Endothelial cell of umbilical vein (primary cell): ENCODE measurements at regions not wholly inside any gene's neighbourhood (a gene's known extent, or its start where the extent isn't known, plus 50 kb on each side); places are given as distances from the start of the nearest gene placed in this dataset.

Source experiments
- BruUV-seq: library from RNA; stranded (reverse); fragments of 400-500 nt; replicated peaks from 2 replicates; lab custom pipeline; 2021; lab: Mats Ljungman, UMichigan
- CTCF ChIA-PET: fragments of 300-600, 350-600 bp; sonication (Branson Sonifier 250); formaldehyde crosslinking; loops from one replicate; lab custom pipeline; 2021; ENCODE audit warnings: antibody characterized with exemption, inconsistent platforms; lab: Charles Lee
- POLR2A ChIA-PET: fragments of 300-600, 350-600 bp; sonication (Branson Sonifier 250); formaldehyde crosslinking; loops from one replicate; lab custom pipeline; 2021; ENCODE audit warnings: antibody characterized with exemption, inconsistent platforms; lab: Charles Lee
- DNase-seq: peaks from one replicate; pipeline ENCODE4 v3.0.0-alpha.2; 2011; ENCODE audit warnings: low read depth, low spot score
- FAIRE-seq: peaks from 2 replicates; lab custom pipeline; 2011; peaks lifted over from hg19 to GRCh38; lab: Jason Lieb, UNC
- H2AFZ ChIP-seq: 2 replicates; pipeline ENCODE4 v1.6.0; 2012; ENCODE audit warnings: low read depth, low read length, control low read depth, inconsistent platforms
- H3K27ac ChIP-seq: 2 replicates; pipeline ENCODE4 v1.5.1; 2011; ENCODE audit warnings: low read depth, mild to moderate bottlenecking, control low read depth, low read length, moderate library complexity; ENCODE audit not compliant: insufficient read depth
- H3K27me3 ChIP-seq, 2 experiments: 2 replicates each; pipeline versions ENCODE4 v1.6.0 to v1.6.1; 2011; ENCODE audit warnings: low read length in 2 of 2, mixed read lengths in 1 of 2; ENCODE audit not compliant: control insufficient read depth in 2 of 2, insufficient read depth in 2 of 2
- H3K36me3 ChIP-seq, 2 experiments: 2 replicates in 1 of 2; 3 replicates in 1 of 2; pipeline ENCODE4 v1.5.1; 2011; ENCODE audit warnings: low read length in 2 of 2, mild to moderate bottlenecking in 1 of 2, moderate library complexity in 1 of 2; ENCODE audit not compliant: control insufficient read depth in 2 of 2, insufficient read depth in 2 of 2; ENCODE audit errors: extremely low read depth in 1 of 2
- H3K4me1 ChIP-seq: 3 replicates; pipeline ENCODE4 v1.5.1; 2011; ENCODE audit warnings: mild to moderate bottlenecking, low read length; ENCODE audit not compliant: control insufficient read depth, insufficient read depth; ENCODE audit errors: extremely low read depth
- H3K4me2 ChIP-seq: 2 replicates; pipeline ENCODE4 v1.6.1; 2011; ENCODE audit warnings: low read length, control low read depth, mixed read lengths; ENCODE audit not compliant: insufficient read depth
- H3K4me3 ChIP-seq, 3 experiments: fragments of 200-600 bp in 1 of 3; sonication (generic), shearing (Covaris generic) in 1 of 3; replicated peaks in 1 of 3; 2 replicates each; pipeline ENCODE4 v1.5.1; 2011 to 2016; ENCODE audit warnings: control low read depth in 3 of 3, low read length in 3 of 3, mild to moderate bottlenecking in 2 of 3, inconsistent platforms in 1 of 3, low read depth in 1 of 3, moderate library complexity in 1 of 3; ENCODE audit not compliant: insufficient read depth in 1 of 3
- H3K79me2 ChIP-seq: 2 replicates; pipeline ENCODE4 v1.6.0; 2012; ENCODE audit warnings: low read length, inconsistent platforms; ENCODE audit not compliant: control insufficient read depth, insufficient read depth
- H3K9ac ChIP-seq: replicated peaks from 2 replicates; pipeline ENCODE3; 2011; ENCODE audit warnings: low read length, control low read depth; ENCODE audit not compliant: insufficient read depth; ENCODE audit errors: extremely low read depth
- H3K9me1 ChIP-seq: replicated peaks from 3 replicates; pipeline ENCODE4 v1.6.0; 2011; ENCODE audit warnings: mild to moderate bottlenecking, low read length; ENCODE audit not compliant: control insufficient read depth, insufficient read depth; ENCODE audit errors: extremely low read depth
- H3K9me3 ChIP-seq: replicated peaks from 2 replicates; pipeline ENCODE4 v1.5.1; 2012; ENCODE audit warnings: low read length, inconsistent platforms; ENCODE audit not compliant: control insufficient read depth, insufficient read depth
- H4K20me1 ChIP-seq: replicated peaks from 2 replicates; pipeline ENCODE3; 2011; ENCODE audit warnings: mild to moderate bottlenecking, low read length; ENCODE audit not compliant: control insufficient read depth, insufficient read depth; ENCODE audit errors: extremely low read depth
- EZH2 ChIP-seq: IDR thresholded peaks from 2 replicates; pipeline ENCODE4 v1.6.1; 2012; ENCODE audit warnings: borderline replicate concordance, low read depth, mild to moderate bottlenecking, moderate library complexity, low read length, inconsistent platforms; ENCODE audit not compliant: severe bottlenecking
- FOS ChIP-seq: IDR thresholded peaks from 2 replicates; pipeline ENCODE4 v1.6.1; 2011; ENCODE audit warnings: mild to moderate bottlenecking, low read length, moderate library complexity, borderline replicate concordance; ENCODE audit not compliant: insufficient read depth
- GATA2 ChIP-seq: IDR thresholded peaks from 2 replicates; pipeline ENCODE4 v1.7.0; 2011; ENCODE audit warnings: low read depth, mild to moderate bottlenecking, moderate library complexity, mixed read lengths, low read length; ENCODE audit not compliant: insufficient read length, insufficient read depth
- JUN ChIP-seq: IDR thresholded peaks from 2 replicates; pipeline ENCODE4 v1.6.1; 2011; ENCODE audit warnings: borderline replicate concordance, low read depth; ENCODE audit not compliant: insufficient read length, insufficient read depth
- MYC ChIP-seq: IDR thresholded peaks from one replicate; pipeline ENCODE4 v1.6.1; 2011; ENCODE audit warnings: mild to moderate bottlenecking, low read depth, low read length
- POLR2A ChIP-seq: IDR thresholded peaks from 2 replicates; pipeline ENCODE4 v1.6.1; 2012; ENCODE audit warnings: low read depth, mild to moderate bottlenecking, control low read depth, low read length
- POLR2AphosphoS5 ChIP-seq: IDR thresholded peaks from 2 replicates; pipeline ENCODE4 v1.6.1; 2012; ENCODE audit warnings: low read depth, mild to moderate bottlenecking, control low read depth, low read length, moderate library complexity; ENCODE audit not compliant: insufficient read depth
- dilution Hi-C: fragments of 300-500 bp; cut with MboI; formaldehyde crosslinking; loops from one replicate; pipeline ENCODE4 v1.15.0; 2019; ENCODE audit warnings: low sequenced_read_pairs; ENCODE audit not compliant: extremely low pct_ligation_motif_present
- intact Hi-C: fragments of 100-400 bp; cut with micrococcal nuclease; formaldehyde crosslinking; loops from one replicate; pipeline ENCODE4 v1.10.0; 2022
- TF ChIP-seq, protein P1 (sequence below), 2 donors: IDR thresholded peaks; 1 replicate in 1 of 2; 2 replicates in 1 of 2; pipeline ENCODE4 v1.5.1; 2011; ENCODE audit warnings: low read length in 2 of 2, mild to moderate bottlenecking in 2 of 2, moderate library complexity in 2 of 2, control low read depth in 1 of 2, inconsistent platforms in 1 of 2, low read depth in 1 of 2; ENCODE audit not compliant: insufficient read depth in 1 of 2; ENCODE audit errors: extremely low read depth in 1 of 2
- TF ChIP-seq, protein P2 (sequence below): IDR thresholded peaks from 2 replicates; pipeline ENCODE4 v1.6.1; 2011; ENCODE audit not compliant: insufficient read depth, insufficient read length

DNA sequence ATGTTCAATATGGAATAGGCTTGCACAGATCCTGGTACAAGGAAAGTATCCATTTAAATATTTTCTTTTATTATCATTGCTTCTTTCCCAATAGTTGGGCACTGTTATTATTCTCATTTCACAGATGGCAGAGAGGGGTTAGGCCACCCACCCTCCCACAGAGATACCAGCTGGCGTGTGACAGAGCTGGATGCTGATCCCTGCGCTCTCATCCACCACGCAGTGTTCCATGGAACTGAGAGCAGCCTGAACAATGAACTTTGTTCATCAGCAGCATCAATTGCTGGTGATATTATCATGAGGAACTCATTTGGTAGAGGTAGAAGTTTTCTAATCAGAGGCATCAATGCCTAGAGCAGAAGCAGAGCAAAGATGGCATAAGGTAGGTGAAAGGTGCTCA is 227.9 kb downstream of the ESM1 start:
- TF ChIP-seq POLR2A (no peak), GATA2 (no peak), EZH2 (no peak), POLR2AphosphoS5 (no peak), FOS (no peak), JUN (no peak), MYC (no peak)
- TF ChIP-seq, protein P1, sequence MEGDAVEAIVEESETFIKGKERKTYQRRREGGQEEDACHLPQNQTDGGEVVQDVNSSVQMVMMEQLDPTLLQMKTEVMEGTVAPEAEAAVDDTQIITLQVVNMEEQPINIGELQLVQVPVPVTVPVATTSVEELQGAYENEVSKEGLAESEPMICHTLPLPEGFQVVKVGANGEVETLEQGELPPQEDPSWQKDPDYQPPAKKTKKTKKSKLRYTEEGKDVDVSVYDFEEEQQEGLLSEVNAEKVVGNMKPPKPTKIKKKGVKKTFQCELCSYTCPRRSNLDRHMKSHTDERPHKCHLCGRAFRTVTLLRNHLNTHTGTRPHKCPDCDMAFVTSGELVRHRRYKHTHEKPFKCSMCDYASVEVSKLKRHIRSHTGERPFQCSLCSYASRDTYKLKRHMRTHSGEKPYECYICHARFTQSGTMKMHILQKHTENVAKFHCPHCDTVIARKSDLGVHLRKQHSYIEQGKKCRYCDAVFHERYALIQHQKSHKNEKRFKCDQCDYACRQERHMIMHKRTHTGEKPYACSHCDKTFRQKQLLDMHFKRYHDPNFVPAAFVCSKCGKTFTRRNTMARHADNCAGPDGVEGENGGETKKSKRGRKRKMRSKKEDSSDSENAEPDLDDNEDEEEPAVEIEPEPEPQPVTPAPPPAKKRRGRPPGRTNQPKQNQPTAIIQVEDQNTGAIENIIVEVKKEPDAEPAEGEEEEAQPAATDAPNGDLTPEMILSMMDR (IDR thresholded peaks at IDR 0.05; ENCODE audit: extremely low read depth in 1 of 2, insufficient read depth in 1 of 2, low read depth in 1 of 2, low read length in 2 of 2): no peak
- TF ChIP-seq, protein P2, sequence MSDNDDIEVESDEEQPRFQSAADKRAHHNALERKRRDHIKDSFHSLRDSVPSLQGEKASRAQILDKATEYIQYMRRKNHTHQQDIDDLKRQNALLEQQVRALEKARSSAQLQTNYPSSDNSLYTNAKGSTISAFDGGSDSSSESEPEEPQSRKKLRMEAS: no peak
- Histone ChIP-seq H3K9me1 (no peaks in the 10 kb centered on the region), H3K9ac (no peak overlapping the region), H3K4me3 (no peak overlapping the region), H3K79me2 (no peaks in the 10 kb centered on the region), H3K36me3 (no peaks in the 10 kb centered on the region), H3K9me3 (no peaks in the 10 kb centered on the region), H3K4me2 (no peak overlapping the region), H3K27me3 (no peaks in the 10 kb centered on the region), H4K20me1 (no peaks in the 10 kb centered on the region), H3K4me1 (peaks cover 8% of the 10 kb centered on the region), H2AFZ (no peak overlapping the region), H3K27ac (no peak overlapping the region)
- no TSS peak for BruUV-seq
- no peak for FAIRE-seq
- intact Hi-C loops: no loop called here
- ChIA-PET POLR2A (interaction anchor here (1.4 kb wide), 1 partner anchor 10 kb away, joined by 4 read pairs; no protein-coding TSS in a partner anchor), CTCF (interaction anchor here (1.5 to 3.8 kb wide), 2 partner anchors 88 to 241 kb away, joined by 3 to 14 read pairs; no protein-coding TSS in a partner anchor)
- dilution Hi-C loops: no loop called here
- DNase-seq: no peak
